ENCODE measurements at regions not wholly inside any gene's neighbourhood (a gene's known extent, or its start where the extent isn't known, plus 50 kb on each side); places are given as distances from the start of the nearest gene placed in this dataset.
"Not testable (repeated sequence)": the region's sequence is repeated elsewhere in the genome, so short reads cannot be mapped to it uniquely, and the experiment has no call there.

DNA sequence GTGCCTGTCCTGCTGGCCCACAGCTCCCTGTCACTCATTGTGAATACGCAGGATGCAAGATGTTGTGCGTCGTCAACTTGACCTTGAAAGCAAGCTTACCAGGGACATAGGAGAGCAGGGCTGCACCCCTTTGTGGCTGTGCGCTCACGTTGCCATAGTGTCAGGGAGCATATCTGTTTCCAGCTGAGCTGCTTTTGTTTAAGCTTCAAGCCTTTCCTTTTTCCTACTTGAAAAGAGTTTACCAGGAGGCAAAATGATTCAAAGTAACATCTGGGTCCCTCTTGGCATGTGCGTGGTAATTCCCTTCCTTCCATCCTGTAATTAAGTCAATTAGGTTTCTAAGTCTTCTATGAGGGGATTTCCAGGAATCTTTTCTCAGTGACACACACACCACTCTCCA, 537.1 kb downstream of the AJAP1 start:
- DNase-seq: no peak

DNA sequence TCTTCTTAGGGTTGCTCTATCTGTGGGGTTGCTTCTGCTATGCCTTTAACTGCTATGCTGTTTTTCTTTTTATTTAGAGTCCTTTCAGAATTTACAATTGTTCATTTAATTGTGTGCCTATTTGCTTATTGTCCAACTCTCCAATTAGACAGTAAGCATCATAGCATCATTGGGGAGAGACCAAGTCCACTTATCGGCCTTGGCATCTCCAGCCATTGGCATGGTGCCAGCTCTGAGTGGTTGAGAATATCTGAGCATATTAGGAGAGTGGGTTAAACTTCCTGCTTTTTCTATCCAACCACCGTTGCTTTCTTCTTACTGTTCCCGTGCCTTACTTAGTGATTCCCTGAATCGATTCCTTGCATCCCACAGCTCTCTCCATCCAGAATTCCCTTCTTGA, 535.0 kb downstream of the AJAP1 start:
- no peak for DNase-seq

DNA sequence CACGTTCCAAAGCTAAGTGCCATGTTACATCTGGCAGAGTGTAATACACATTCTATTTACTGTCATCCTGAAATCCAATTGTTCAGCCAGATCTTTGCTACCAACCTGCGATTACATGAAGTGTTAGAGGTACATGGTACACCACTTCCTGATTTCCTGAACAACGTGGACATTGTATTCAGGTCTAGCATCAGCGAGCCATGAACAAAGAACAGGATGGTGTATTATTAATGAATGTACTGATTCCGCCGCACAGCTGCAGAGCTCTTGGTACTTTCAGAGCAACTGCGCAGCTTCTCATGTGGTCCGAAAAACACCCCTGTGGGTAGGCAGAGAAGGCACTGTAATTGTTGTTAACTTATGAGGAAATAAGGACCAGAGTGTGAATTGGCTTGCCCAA, 511.4 kb downstream of the AJAP1 start:
- no peak for DNase-seq

GRCh38 chr1:5164158-5164557, 509.7 kb downstream of the AJAP1 start:
- DNase-seq: no peak

DNA sequence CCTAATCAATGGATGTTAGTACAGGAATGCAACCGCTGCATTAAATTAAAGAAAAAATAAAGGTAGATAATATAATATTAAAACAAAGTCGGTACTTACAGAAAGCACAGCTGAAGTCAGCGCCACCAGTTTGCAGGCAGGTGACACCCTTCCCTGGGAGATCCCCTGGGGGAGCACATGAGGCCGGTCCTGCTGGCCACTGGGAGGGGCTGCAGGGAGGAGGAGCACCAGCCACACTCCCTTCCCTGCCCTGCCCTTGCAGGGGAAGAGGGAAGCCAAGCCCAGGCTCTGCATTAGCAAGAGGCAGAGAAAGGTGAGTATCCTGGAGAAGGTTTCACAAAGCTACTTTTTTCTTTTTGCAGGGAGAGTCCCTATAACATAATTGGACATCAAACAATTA, 507.0 kb downstream of the AJAP1 start:
- DNase-seq: no peak

GRCh38 chr1:5157175-5157574, 502.8 kb downstream of the AJAP1 start:
- DNase-seq: no peak

DNA sequence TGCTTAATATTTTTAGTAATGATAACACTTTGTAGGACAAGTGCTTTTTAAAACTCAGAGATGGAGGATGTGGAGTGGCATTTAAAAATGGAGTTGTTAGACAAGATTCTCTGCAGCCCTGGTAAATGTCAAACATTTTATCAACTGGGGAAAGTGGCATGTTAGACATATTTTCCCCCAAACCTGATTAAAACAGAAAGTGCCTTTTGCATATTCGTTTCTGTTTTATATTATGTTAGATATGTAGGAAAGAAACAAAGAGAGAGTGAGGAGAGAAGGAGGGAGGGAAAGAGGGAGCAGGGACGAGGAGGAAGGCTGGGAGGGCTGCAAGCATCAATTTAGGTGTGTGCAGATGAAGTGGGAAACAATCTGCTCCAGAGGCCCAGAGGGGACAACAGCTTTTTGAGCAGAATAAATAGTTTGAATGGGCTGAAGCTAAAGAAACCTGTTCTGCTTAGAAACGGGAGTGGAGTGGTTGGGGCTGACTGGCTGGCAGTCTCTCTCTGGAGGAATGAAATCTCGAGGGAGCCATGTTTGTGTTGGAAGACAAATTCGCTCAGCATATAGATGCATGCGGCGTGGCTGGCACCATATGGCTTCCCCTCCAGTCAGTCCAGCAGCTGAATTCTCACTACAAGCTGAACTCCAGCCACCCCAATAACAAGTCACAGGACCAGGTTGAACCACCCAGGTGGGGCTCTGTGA, 502.2 kb downstream of the AJAP1 start:
- no peak for DNase-seq

DNA sequence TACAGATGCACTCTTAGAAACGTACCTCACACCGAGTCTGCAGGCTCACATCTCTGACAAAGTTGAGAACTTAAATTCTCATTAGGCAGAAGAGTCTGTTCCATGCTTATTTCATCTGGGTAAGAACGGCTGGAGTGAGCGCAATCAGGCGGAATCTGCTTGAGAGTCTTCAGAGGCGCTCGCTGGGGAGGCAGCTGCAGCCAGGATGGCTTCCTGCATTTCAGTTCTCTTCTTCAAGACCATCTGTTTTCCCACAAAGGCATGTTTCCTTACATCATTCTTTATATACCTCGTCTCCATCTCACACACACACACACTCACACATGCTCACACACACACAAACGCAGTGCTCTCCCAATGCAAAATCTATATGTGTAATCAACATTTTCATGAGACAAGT, 497.1 kb downstream of the AJAP1 start:
- DNase-seq: no peak

DNA sequence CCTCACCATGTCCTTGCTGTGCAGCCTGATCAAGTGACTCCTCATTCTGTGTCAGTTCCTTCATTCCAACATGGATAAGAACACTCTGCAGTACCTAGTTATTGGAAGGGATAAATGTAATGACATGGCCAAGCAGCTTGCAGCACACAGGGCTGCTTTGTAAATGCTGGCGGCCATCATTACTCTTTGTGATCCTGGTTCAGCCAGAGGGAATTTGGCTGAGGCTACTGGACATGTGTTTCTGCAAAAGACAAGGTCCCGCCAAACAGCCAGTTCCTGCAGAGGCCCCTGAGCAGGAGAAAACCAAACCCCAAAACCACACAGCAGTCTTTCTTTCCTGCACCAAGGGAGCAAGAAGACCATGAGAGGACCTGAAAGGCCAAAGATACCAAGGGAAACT, 495.8 kb downstream of the AJAP1 start:
- DNase-seq: no peak

- DNase-seq: no peak
Observed at GRCh38 chr1:5147806-5148205, 493.4 kb downstream of the AJAP1 start.

- no peak for DNase-seq
Observed at GRCh38 chr1:5142389-5142788, 488.0 kb downstream of the AJAP1 start.

DNA sequence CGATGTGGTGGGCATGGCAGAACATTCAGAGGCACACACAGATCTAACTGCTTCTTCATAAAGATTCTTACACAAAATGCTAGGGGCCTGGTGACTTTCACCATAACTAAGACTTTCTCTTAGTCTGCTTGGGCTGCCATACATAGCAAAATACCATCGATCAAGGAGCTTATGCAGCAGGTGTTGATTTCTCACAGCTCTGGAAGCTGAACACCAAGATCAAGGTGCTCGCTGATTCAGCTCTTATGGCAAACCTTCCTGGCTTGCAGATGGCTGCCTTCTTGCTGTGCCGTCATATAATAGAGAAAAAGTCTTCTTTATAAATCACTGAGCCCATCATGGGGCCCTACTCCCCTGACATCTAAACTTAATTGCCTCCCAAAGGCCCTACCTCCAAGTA, 487.3 kb downstream of the AJAP1 start:
- DNase-seq: no peak

DNA sequence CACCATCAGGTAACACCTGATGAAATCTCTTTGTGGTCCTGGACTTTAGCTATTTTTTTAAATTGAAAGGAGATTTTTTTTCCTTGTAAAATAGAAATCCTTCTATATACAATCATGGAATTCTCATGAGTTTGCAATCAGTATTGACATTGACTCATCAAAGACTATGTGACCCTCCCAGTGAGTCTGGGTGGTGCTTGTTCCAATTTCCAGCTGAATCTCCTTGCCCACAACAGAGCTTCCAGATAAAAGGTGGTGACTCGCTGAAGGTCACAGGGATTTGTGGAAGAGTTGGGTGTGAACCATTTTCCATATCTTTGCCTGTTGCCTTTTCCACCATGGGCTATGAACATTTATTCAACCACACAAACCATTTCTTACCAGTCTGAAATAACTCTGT, 486.6 kb downstream of the AJAP1 start:
- no peak for DNase-seq

GRCh38 chr1:5140136-5140535, 485.7 kb downstream of the AJAP1 start:
- DNase-seq: no peak

DNA sequence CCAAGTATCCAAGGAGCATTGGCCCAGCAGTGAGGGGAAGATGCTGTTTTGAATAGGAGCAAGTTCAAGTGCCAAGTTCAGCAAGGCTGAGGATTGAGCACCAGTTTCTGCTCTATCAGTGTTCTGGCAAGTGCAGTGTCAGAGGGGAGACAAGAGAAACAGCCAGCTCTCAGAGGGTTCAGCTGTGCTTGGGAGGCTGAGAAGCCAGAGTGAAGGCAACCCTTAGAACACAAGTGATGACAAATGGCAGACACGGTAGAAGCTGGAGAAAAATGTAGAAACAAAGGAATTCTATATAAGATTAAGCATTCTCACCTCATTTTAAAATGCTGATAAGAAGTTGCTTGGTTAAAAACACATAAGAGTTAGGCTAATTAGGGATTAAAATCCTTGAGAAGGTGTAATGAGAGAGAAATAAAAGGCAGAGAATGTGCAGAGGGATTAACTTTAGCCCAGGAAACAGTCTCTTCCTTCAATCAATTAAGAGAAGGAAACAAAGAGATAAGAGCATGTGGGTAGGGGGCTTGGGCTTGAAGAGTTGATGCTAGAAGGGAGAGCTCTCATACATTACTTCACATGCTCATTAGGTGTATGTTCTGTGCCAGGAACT, 475.4 kb downstream of the AJAP1 start:
- no peak for DNase-seq

DNA sequence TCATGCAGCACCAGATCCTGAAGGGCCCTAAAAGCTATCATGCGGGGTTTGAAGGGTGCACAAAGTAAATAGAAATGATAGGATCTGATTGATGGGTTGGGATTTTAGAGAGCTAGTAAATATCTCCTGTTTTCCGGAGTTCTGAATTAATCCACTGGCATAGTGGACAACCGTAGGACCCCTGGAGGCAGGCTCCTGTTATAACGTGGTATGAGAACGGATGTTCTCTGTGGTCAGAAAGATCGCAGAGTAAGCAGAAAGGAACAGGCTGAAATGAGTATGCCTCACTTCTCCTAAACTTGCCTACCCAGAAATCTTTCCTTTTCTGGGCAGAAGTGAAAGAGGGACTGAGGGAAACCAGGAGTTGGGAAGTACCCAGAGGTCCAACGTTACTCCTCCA, 470.8 kb downstream of the AJAP1 start:
- no peak for DNase-seq

DNA sequence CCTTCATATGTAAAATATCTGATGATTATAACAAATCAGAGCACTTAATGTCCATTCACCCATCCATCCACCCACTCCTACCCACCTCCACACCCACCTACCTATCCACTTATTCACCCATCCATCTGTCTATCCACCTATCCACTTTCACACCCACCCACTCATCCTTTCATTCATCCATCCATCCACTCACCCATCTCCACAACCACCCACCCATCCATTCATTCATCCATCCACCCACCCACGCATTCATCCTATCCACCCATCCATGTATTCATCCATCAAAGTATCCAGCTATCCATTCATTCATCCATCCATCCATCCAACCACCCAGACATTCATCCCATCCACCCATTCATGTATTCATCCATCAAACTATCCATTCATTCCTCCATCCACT, 466.1 kb downstream of the AJAP1 start:
- DNase-seq: no peak

DNA sequence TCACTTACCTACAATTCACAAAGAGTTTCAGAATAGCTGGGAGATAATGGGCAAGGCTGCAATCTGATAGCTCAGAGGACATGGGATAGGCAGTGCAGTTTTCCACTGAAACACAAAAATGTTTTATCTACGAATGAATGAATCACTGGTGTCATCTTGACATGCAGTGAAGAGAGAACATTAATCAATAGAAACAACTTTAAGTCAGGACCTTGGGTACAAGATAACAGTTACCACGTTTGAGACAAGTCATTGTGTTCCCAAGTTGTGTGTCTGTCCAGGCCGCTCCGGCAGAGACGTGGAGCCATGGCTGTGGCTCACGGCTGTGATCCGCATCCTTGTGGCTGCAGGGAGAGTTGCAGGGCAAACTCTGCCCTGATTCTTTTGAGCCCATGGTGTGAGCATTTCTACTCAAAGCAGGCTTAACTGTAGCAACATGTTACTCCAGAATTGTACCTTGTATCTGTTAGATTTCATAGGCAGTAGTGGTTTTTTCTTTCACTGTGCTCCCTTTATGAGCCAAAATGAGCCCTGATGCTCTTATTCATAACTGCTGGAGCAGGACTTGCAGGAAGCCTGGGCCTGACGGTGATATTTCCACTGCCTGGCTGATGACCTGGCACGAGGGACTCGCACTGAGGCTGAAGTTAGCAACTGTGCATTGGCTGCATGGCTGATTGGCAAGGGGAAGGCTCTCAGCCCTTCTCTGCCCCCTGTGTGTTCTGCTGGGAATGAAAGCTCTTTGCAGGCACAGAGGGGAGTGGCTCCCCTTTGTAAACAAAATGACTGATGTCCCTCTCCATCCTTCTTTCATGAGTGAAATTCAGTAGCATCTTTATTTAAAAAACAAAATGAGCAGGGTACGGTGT, 465.2 kb downstream of the AJAP1 start:
- no peak for DNase-seq

- DNase-seq: not testable (repeated sequence)
Observed at GRCh38 chr1:5118771-5119170, 464.4 kb downstream of the AJAP1 start.

- DNase-seq: not testable (repeated sequence)
Observed at GRCh38 chr1:5118292-5118691, 463.9 kb downstream of the AJAP1 start.

GRCh38 chr1:5111581-5111980, 457.2 kb downstream of the AJAP1 start:
- DNase-seq: no peak

GRCh38 chr1:5110508-5110907, 456.1 kb downstream of the AJAP1 start:
- DNase-seq: no peak

DNA sequence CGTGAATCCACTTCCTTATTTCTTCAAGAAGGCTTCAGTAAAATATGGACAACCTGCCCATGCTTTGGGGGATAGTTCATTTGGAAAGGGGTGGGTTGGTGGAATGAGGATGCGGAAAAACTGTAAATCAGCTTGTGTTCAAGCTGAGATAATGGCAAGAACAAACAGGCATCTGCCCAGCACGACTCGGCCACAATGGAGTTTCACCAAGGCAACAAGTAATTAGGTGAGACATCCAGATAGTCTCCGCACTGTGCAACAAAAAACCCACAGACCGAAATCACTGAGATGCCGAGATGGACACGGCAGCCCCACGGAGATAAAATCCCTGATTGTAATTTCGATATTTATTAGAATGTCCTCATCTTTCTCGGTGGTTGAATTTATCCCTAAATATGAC, 455.2 kb downstream of the AJAP1 start:
- DNase-seq: no peak

- no peak for DNase-seq
Observed at GRCh38 chr1:5108740-5109139, 454.3 kb downstream of the AJAP1 start.
